LNCAP (cell line): ENCODE measurements at regions not wholly inside any gene's neighbourhood (a gene's known extent, or its start where the extent isn't known, plus 50 kb on each side); places are given as distances from the start of the nearest gene placed in this dataset.

Source experiments
- TF ChIP-seq, protein P1 (sequence below): fragments of 450-650 bp; IDR thresholded peaks from 2 replicates; pipeline ENCODE4 v1.5.1; 2017; ENCODE audit warnings: mild to moderate bottlenecking

DNA sequence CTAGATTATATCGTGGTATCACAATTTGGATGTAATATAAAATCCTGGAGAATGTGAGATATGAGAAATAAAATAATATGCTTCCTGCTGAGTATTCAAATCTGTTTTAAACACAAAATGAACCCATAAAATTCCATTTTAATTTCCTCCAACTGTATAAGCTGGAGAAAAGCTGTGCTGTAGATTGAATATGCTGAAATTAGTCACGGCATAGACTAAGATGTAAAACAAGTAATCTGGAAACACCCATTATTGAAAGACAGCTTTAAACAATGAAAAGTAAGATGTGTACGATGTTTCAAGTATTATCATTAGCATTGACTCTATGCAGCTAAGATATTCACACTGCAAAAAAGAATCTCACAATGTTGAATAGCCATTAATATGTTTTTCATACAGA lies 403.4 kb upstream of the BRINP3 start:
- TF ChIP-seq, protein P1, sequence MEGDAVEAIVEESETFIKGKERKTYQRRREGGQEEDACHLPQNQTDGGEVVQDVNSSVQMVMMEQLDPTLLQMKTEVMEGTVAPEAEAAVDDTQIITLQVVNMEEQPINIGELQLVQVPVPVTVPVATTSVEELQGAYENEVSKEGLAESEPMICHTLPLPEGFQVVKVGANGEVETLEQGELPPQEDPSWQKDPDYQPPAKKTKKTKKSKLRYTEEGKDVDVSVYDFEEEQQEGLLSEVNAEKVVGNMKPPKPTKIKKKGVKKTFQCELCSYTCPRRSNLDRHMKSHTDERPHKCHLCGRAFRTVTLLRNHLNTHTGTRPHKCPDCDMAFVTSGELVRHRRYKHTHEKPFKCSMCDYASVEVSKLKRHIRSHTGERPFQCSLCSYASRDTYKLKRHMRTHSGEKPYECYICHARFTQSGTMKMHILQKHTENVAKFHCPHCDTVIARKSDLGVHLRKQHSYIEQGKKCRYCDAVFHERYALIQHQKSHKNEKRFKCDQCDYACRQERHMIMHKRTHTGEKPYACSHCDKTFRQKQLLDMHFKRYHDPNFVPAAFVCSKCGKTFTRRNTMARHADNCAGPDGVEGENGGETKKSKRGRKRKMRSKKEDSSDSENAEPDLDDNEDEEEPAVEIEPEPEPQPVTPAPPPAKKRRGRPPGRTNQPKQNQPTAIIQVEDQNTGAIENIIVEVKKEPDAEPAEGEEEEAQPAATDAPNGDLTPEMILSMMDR: no peak

DNA sequence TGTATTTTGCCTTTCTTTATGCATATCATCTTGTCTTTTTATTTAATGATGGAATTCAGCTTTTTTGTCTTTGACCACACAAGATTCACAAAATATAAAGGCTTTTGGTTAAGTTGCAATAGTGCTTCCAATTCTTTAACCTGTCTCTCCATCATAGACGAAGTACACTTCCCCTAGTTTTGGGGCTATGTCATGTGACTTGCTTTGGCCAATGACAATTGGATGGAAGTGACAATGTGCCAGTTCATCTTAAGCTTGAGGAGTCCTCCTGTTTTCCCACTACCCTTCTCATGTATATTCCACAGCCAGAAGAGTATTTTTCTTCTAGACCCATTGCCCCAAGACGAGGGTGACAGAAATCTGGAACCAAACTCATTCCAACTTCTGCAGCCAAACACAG lies 419.6 kb upstream of the BRINP3 start:
- TF ChIP-seq, protein P1: no peak

DNA sequence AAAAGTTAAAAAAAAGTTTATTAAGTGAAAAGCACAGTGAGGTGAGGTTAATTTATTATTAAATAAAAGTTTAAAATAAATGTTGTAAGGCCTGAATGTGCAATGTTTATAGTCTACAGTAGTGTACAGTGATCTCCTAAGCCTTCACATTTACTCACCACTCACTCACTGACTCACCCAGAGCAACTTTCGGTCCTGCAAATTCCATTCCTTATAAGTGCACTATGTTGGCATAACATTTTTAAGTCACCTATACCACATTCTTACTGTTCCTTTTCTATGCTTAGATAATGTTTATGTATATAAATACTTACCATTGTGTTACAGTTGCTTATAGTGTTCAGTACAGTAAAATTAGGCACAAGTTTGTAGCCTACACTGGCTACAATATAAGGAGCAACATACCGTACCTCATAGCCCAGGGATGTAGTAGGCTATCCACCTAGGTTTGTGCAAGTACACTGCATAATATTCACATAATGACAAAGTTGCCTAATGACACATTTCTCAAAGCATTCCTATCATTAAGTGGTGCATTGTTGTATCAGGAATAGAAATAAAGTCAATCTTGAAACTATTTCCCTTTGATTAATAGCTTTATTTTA lies 426.5 kb upstream of the BRINP3 start:
- TF ChIP-seq, protein P1: no peak

- TF ChIP-seq, protein P1: no peak
These were observed 428.6 kb upstream of the BRINP3 start for GRCh38 chr1:190906206-190906725.

- TF ChIP-seq, protein P1: no peak
These were observed 430.6 kb upstream of the BRINP3 start for GRCh38 chr1:190908246-190908645.

GRCh38 chr1:190908691-190909090 lies 431.0 kb upstream of the BRINP3 start:
- TF ChIP-seq, protein P1: no peak

GRCh38 chr1:190935925-190936324 lies 458.3 kb upstream of the BRINP3 start:
- TF ChIP-seq, protein P1: no peak

DNA sequence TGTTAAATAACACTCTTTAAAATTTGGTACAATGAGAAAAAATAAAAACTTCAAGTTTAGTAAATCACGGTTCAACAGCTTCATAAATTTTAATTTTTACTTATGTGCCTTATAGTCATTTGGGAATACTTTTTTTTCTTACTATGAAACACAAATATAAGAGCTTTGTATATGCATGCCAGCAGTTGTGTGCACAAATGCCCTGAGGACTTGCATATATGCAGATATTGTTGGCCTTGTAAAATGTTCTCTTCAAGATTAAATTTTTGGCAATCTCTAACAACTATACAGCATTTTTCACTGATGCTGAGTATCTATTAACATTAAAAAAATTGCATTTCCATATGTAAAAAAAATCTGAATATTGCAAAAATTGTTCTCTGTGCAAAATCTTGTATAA lies 458.7 kb upstream of the BRINP3 start:
- TF ChIP-seq, protein P1: no peak
